IMR-90 (cell line): ENCODE measurements at regions not wholly inside any gene's neighbourhood (a gene's known extent, or its start where the extent isn't known, plus 50 kb on each side); places are given as distances from the start of the nearest gene placed in this dataset.

ENCODE experiments used
- ATAC-seq: fragments of 200-7000 bp; cut with Tn5 transposase; 2 replicates; pipeline ENCODE4 v1.9.1; 2020; ENCODE audit warnings: low read depth, mild to moderate bottlenecking, moderate library complexity
- BruUV-seq: library from RNA; stranded (reverse); fragments of 400-500 nt; replicated peaks from 2 replicates; lab custom pipeline; 2021; lab: Mats Ljungman, UMichigan
- CTCF ChIA-PET: fragments of 300-600 bp; formaldehyde crosslinking; extraction: SDS; loops from one replicate; lab custom pipeline; 2021; ENCODE audit warnings: antibody characterized with exemption; lab: Yijun Ruan, JAX
- POLR2A ChIA-PET: fragments of 300-600 bp; sonication (Branson Sonifier 250); formaldehyde crosslinking; loops from one replicate; lab custom pipeline; 2022; ENCODE audit warnings: antibody characterized with exemption; ENCODE audit not compliant: unreplicated experiment; lab: Charles Lee
- DNase-seq: peaks from one replicate; pipeline ENCODE4 v3.0.0; 2013
- H2AFZ ChIP-seq: replicated peaks from 2 replicates; pipeline ENCODE3; 2013; ENCODE audit warnings: low read length, mild to moderate bottlenecking; ENCODE audit not compliant: poor library complexity
- H2AK5ac ChIP-seq: 2 replicates; pipeline ENCODE4 v1.6.1; 2013; ENCODE audit warnings: low read depth, low read length, inconsistent platforms
- H2AK9ac ChIP-seq: replicated peaks from 2 replicates; pipeline ENCODE3; 2013; ENCODE audit warnings: mild to moderate bottlenecking, low read depth, low read length, moderate library complexity; ENCODE audit not compliant: poor library complexity
- H2BK120ac ChIP-seq: 2 replicates; pipeline ENCODE4 v1.6.1; 2013; ENCODE audit warnings: low read depth, low read length, inconsistent platforms
- H2BK15ac ChIP-seq: 3 replicates; pipeline ENCODE4 v1.6.1; 2013; ENCODE audit warnings: low read depth, low read length, inconsistent platforms
- H2BK20ac ChIP-seq: 2 replicates; pipeline ENCODE4 v1.6.1; 2013; ENCODE audit warnings: low read depth, mild to moderate bottlenecking, inconsistent platforms, low read length, moderate library complexity
- H2BK5ac ChIP-seq: 2 replicates; pipeline ENCODE4 v1.6.1; 2013; ENCODE audit warnings: mild to moderate bottlenecking, low read depth, low read length, inconsistent platforms; ENCODE audit not compliant: poor library complexity, severe bottlenecking
- H3K14ac ChIP-seq: replicated peaks from 2 replicates; pipeline ENCODE4 v1.6.1; 2013; ENCODE audit warnings: low read depth, low read length, inconsistent platforms
- H3K18ac ChIP-seq: 2 replicates; pipeline ENCODE4 v1.6.1; 2013; ENCODE audit warnings: low read depth, low read length, control low read depth
- H3K23ac ChIP-seq: 2 replicates; pipeline ENCODE4 v1.6.1; 2013; ENCODE audit warnings: low read depth, low read length, inconsistent platforms
- H3K27ac ChIP-seq: 2 replicates; pipeline ENCODE4 v1.5.1; 2013; ENCODE audit warnings: mild to moderate bottlenecking, control low read depth, low read length; ENCODE audit not compliant: insufficient read depth
- H3K27me3 ChIP-seq: 2 replicates; pipeline ENCODE4 v1.6.1; 2013; ENCODE audit warnings: low read length; ENCODE audit not compliant: control insufficient read depth, insufficient read depth
- H3K36me3 ChIP-seq: 2 replicates; pipeline ENCODE4 v1.6.1; 2013; ENCODE audit warnings: low read length, mixed read lengths; ENCODE audit not compliant: control insufficient read depth, insufficient read depth
- H3K4ac ChIP-seq: 2 replicates; pipeline ENCODE4 v1.6.1; 2013; ENCODE audit warnings: low read depth, low read length, inconsistent platforms
- H3K4me1 ChIP-seq: 2 replicates; pipeline ENCODE4 v1.6.1; 2013; ENCODE audit warnings: low read length, mixed read lengths; ENCODE audit not compliant: control insufficient read depth, insufficient read depth
- H3K4me2 ChIP-seq: 2 replicates; pipeline ENCODE4 v1.6.1; 2013; ENCODE audit warnings: low read depth, mild to moderate bottlenecking, control low read depth, low read length, moderate library complexity
- H3K4me3 ChIP-seq: 2 replicates; pipeline ENCODE4 v1.5.1; 2013; ENCODE audit warnings: low read depth, mild to moderate bottlenecking, control low read depth, low read length, moderate library complexity; ENCODE audit not compliant: insufficient read depth
- H3K56ac ChIP-seq: 2 replicates; pipeline ENCODE4 v1.6.1; 2013; ENCODE audit warnings: low read length, inconsistent platforms; ENCODE audit not compliant: insufficient read depth; ENCODE audit errors: extremely low read depth
- H3K79me1 ChIP-seq, 2 experiments: 2 replicates each; pipeline ENCODE4 v1.6.1; 2013; ENCODE audit warnings: low read length in 2 of 2, inconsistent platforms in 1 of 2, low read depth in 1 of 2
- H3K9ac ChIP-seq: 2 replicates; pipeline ENCODE4 v1.6.1; 2013; ENCODE audit warnings: low read depth, low read length, control low read depth
- H3K9me1 ChIP-seq: 2 replicates; pipeline ENCODE4 v1.6.1; 2013; ENCODE audit warnings: low read length, inconsistent platforms; ENCODE audit not compliant: insufficient read depth
- H3K9me3 ChIP-seq: 2 replicates; pipeline ENCODE4 v1.6.1; 2013; ENCODE audit warnings: low read length; ENCODE audit not compliant: control insufficient read depth, insufficient read depth
- H4K20me1 ChIP-seq: 2 replicates; pipeline ENCODE4 v1.6.1; 2013; ENCODE audit warnings: low read length, inconsistent platforms; ENCODE audit not compliant: insufficient read depth
- H4K5ac ChIP-seq: 2 replicates; pipeline ENCODE4 v1.6.1; 2013; ENCODE audit warnings: mild to moderate bottlenecking, low read depth, low read length, control low read depth
- H4K8ac ChIP-seq, 2 experiments: 2 replicates each; pipeline ENCODE4 v1.6.1; 2013; ENCODE audit warnings: low read depth in 2 of 2, low read length in 2 of 2, control low read depth in 1 of 2, inconsistent platforms in 1 of 2
- H4K91ac ChIP-seq: 2 replicates; pipeline ENCODE4 v1.6.1; 2013; ENCODE audit warnings: low read depth, low read length, inconsistent platforms; ENCODE audit not compliant: insufficient read depth
- BHLHE40 ChIP-seq: fragments of 150-350 bp; IDR thresholded peaks from 2 replicates; pipeline ENCODE4 v1.6.1; 2016; ENCODE audit warnings: mild to moderate bottlenecking, low read depth, low read length
- CEBPB ChIP-seq: IDR thresholded peaks from 2 replicates; pipeline ENCODE4 v1.6.1; 2012; ENCODE audit warnings: low read depth, low read length, improper control_type of control experiment
- CHD1 ChIP-seq: IDR thresholded peaks from 2 replicates; pipeline ENCODE4 v1.6.1; 2012; ENCODE audit warnings: low read depth, low read length, improper control_type of control experiment
- FOS ChIP-seq: fragments of 150-350 bp; IDR thresholded peaks from 2 replicates; pipeline ENCODE4 v1.6.1; 2016; ENCODE audit warnings: low read depth, low read length
- MAFK ChIP-seq: IDR thresholded peaks from 2 replicates; pipeline ENCODE4 v1.6.1; 2012; ENCODE audit warnings: low read depth, low read length, improper control_type of control experiment
- MXI1 ChIP-seq: IDR thresholded peaks from 2 replicates; pipeline ENCODE4 v1.6.1; 2012; ENCODE audit warnings: low read depth, mild to moderate bottlenecking, low read length, moderate library complexity, borderline replicate concordance
- NFE2L2 ChIP-seq: fragments of 150-350 bp; IDR thresholded peaks from 2 replicates; pipeline ENCODE4 v1.6.1; 2016; ENCODE audit warnings: low read depth, mild to moderate bottlenecking, low read length
- POLR2A ChIP-seq: IDR thresholded peaks from 2 replicates; pipeline ENCODE4 v1.6.1; 2012; ENCODE audit warnings: mild to moderate bottlenecking, low read depth, low read length
- RCOR1 ChIP-seq: IDR thresholded peaks from 2 replicates; pipeline ENCODE4 v1.6.1; 2012; ENCODE audit warnings: mild to moderate bottlenecking, low read length, improper control_type of control experiment; ENCODE audit not compliant: insufficient replicate concordance
- RFX5 ChIP-seq: IDR thresholded peaks from 2 replicates; pipeline ENCODE4 v1.8.0; 2012; ENCODE audit warnings: low read depth, mild to moderate bottlenecking, low read length, moderate library complexity
- SMC3 ChIP-seq: fragments of 150-350 bp; IDR thresholded peaks from 2 replicates; pipeline ENCODE4 v1.6.1; 2016; ENCODE audit warnings: low read depth, mild to moderate bottlenecking, antibody characterized with exemption, low read length, moderate library complexity
- WGBS, 2 experiments: methylation state at CpG; one replicate each; pipeline versions ENCODE4 v1.1.5 to v1.1.7; 2013; ENCODE audit warnings: missing lambda C conversion rate in 2 of 2; ENCODE audit not compliant: insufficient read length in 1 of 2; ENCODE audit errors: extremely low coverage in 2 of 2; 5-methylcytosine and 5-hydroxymethylcytosine counted together
- dilution Hi-C: fragments of 300-500 bp; cut with HindIII; formaldehyde crosslinking; loops from one replicate; pipeline ENCODE4 v1.14.3; 2018; ENCODE audit warnings: low sequenced_read_pairs; ENCODE audit not compliant: unreplicated experiment
- in situ Hi-C: fragments of 300-500 bp; cut with MboI; formaldehyde crosslinking; loops from 3 replicates; pipeline ENCODE4 v1.14.3; 2019; ENCODE audit warnings: low sequenced_read_pairs, inconsistent platforms, mixed read lengths
- intact Hi-C: fragments of 100-400 bp; cut with micrococcal nuclease; formaldehyde crosslinking; loops from 2 replicates; pipeline ENCODE4 v1.10.0; 2022
- TF ChIP-seq, protein P1 (sequence below): fragments of 150-350 bp; IDR thresholded peaks from 2 replicates; pipeline ENCODE4 v1.6.1; 2017; ENCODE audit warnings: mild to moderate bottlenecking, antibody characterized with exemption, low read length, low read depth
- TF ChIP-seq, protein P2 (sequence below): fragments of 150-350 bp; IDR thresholded peaks from 2 replicates; pipeline ENCODE4 v1.6.1; 2016; ENCODE audit warnings: low read depth, mild to moderate bottlenecking, low read length, moderate library complexity, borderline replicate concordance
- TF ChIP-seq, protein P3 (sequence below): conservative IDR thresholded peaks from 2 replicates; pipeline ENCODE4 v1.5.1; 2012; ENCODE audit warnings: mild to moderate bottlenecking, low read depth, low read length, improper control_type of control experiment

DNA sequence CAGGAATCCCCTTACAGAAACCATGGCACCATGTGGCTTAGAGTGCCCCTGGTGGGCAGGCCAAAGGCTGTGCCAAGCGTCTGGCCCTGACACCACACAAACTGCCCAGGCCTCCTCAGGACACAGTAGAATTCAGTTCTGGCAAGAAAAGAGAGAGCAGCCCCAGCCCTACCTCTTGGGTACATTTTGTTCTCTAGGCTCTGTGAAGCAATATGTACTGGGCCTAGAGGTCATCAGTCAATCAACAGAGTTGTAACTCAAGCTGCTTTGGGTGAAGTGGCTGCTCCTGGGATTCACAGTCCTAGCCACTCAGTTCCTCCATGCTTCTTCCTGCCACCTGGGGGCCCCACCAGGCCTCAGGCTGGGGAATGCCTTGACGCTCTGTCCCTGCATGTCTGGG, 158.1 kb upstream of the MAMLD1 start:
- Histone ChIP-seq H4K20me1 (no peaks in the 10 kb centered on the region), H3K23ac (no peak overlapping the region), H3K9me3 (no peaks in the 10 kb centered on the region), H3K27ac (no peak overlapping the region), H3K36me3 (no peaks in the 10 kb centered on the region), H4K5ac (no peak overlapping the region), H2AK5ac (no peak overlapping the region), H3K27me3 (no peaks in the 10 kb centered on the region), H3K56ac (no peak overlapping the region), H2BK5ac (no peak overlapping the region), H3K4me2 (no peak overlapping the region), H3K9ac (no peak overlapping the region), H2BK120ac (no peak overlapping the region), H2AFZ (no peak overlapping the region), H2BK15ac (no peak overlapping the region), H3K4me1 (peaks cover 10% of the 10 kb centered on the region), H3K4ac (no peak overlapping the region), H4K91ac (no peak overlapping the region), H3K14ac (no peak overlapping the region), H4K8ac (no peak overlapping the region), H3K18ac (no peak overlapping the region), H3K4me3 (no peak overlapping the region), H2AK9ac (no peak overlapping the region), H2BK20ac (no peak overlapping the region), H3K9me1 (peaks cover 7% of the 10 kb centered on the region; the same call in 1 of the 2 replicates), H3K79me1 (no peaks in the 10 kb centered on the region)
- POLR2A ChIA-PET, result no interaction called here
- in situ Hi-C loops (no loop called here), intact Hi-C loops (no loop called here), dilution Hi-C loops (no loop called here)
- TF ChIP-seq CEBPB (no peak), CHD1 (no peak), BHLHE40 (no peak), FOS (no peak), RCOR1 (no peak), SMC3 (no peak), POLR2A (no peak), MXI1 (no peak), NFE2L2 (no peak), RFX5 (no peak), MAFK (no peak)
- TF ChIP-seq, protein P1, sequence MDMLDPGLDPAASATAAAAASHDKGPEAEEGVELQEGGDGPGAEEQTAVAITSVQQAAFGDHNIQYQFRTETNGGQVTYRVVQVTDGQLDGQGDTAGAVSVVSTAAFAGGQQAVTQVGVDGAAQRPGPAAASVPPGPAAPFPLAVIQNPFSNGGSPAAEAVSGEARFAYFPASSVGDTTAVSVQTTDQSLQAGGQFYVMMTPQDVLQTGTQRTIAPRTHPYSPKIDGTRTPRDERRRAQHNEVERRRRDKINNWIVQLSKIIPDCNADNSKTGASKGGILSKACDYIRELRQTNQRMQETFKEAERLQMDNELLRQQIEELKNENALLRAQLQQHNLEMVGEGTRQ, result no peak
- TF ChIP-seq, protein P2, sequence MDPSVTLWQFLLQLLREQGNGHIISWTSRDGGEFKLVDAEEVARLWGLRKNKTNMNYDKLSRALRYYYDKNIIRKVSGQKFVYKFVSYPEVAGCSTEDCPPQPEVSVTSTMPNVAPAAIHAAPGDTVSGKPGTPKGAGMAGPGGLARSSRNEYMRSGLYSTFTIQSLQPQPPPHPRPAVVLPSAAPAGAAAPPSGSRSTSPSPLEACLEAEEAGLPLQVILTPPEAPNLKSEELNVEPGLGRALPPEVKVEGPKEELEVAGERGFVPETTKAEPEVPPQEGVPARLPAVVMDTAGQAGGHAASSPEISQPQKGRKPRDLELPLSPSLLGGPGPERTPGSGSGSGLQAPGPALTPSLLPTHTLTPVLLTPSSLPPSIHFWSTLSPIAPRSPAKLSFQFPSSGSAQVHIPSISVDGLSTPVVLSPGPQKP, result no peak
- TF ChIP-seq, protein P3, sequence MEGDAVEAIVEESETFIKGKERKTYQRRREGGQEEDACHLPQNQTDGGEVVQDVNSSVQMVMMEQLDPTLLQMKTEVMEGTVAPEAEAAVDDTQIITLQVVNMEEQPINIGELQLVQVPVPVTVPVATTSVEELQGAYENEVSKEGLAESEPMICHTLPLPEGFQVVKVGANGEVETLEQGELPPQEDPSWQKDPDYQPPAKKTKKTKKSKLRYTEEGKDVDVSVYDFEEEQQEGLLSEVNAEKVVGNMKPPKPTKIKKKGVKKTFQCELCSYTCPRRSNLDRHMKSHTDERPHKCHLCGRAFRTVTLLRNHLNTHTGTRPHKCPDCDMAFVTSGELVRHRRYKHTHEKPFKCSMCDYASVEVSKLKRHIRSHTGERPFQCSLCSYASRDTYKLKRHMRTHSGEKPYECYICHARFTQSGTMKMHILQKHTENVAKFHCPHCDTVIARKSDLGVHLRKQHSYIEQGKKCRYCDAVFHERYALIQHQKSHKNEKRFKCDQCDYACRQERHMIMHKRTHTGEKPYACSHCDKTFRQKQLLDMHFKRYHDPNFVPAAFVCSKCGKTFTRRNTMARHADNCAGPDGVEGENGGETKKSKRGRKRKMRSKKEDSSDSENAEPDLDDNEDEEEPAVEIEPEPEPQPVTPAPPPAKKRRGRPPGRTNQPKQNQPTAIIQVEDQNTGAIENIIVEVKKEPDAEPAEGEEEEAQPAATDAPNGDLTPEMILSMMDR, result no peak
- CTCF ChIA-PET, result no interaction called here
- no peak for ATAC-seq
- no peak for DNase-seq
- no CpG with 5 or more reads among the region's 2 CpGs for WGBS, 2 experiments
- BruUV-seq, result no TSS peak
